ENCODE measurements at regions not wholly inside any gene's neighbourhood (a gene's known extent, or its start where the extent isn't known, plus 50 kb on each side); places are given as distances from the start of the nearest gene placed in this dataset.

DNA sequence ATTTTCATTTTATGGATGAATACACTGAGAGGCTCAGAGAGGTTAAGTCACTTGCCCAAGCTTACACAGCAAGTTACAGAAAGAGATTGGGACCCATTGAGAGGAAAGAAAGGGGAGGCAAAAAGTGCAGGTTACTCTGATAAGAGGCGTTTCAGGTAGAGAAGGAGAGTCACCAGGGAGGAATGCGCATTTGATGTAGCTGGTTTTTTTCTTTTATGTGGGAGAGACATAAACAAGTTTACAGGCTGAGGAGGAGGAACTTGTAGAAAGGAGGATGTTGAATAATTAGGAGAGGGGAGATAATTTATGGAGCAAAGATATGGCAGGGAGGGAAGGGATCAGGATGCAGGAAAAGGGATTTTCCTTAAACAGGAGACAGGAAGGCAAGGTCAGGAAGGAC lies 297.0 kb downstream of the PCNX1 start:
- intact Hi-C loops (cut with DNase I), result no loop called here
- Histone ChIP-seq H3K27me3 (ENCODE audit: control insufficient read depth, insufficient read depth, low read length) (no peaks in the 10 kb centered on the region), H3K4me1 (ENCODE audit: control insufficient read depth in 2 of 3, insufficient read depth in 2 of 3, low read depth in 1 of 3, low read length in 3 of 3) (no peaks in the 10 kb centered on the region), H3K9me3 (ENCODE audit: control insufficient read depth in 2 of 3, insufficient read depth in 1 of 3, low read length in 3 of 3) (no peaks in the 10 kb centered on the region), H3K9ac (ENCODE audit: low read length in 3 of 3) (no peak overlapping the region), H3K36me3 (ENCODE audit: control insufficient read depth in 2 of 3, insufficient read depth in 3 of 3, low read length in 3 of 3) (no peaks in the 10 kb centered on the region), H3K4me3 (ENCODE audit: low read length in 3 of 3) (no peak overlapping the region), H3K27ac (ENCODE audit: low read depth in 2 of 2, low read length in 2 of 2) (no peak overlapping the region)
- TF ChIP-seq, protein P1, sequence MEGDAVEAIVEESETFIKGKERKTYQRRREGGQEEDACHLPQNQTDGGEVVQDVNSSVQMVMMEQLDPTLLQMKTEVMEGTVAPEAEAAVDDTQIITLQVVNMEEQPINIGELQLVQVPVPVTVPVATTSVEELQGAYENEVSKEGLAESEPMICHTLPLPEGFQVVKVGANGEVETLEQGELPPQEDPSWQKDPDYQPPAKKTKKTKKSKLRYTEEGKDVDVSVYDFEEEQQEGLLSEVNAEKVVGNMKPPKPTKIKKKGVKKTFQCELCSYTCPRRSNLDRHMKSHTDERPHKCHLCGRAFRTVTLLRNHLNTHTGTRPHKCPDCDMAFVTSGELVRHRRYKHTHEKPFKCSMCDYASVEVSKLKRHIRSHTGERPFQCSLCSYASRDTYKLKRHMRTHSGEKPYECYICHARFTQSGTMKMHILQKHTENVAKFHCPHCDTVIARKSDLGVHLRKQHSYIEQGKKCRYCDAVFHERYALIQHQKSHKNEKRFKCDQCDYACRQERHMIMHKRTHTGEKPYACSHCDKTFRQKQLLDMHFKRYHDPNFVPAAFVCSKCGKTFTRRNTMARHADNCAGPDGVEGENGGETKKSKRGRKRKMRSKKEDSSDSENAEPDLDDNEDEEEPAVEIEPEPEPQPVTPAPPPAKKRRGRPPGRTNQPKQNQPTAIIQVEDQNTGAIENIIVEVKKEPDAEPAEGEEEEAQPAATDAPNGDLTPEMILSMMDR (IDR thresholded peaks at IDR 0.05; ENCODE audit: borderline replicate concordance, extremely low read depth, insufficient read depth), result no peak
- DNase-seq, result no peak
- no peak for FAIRE-seq

DNA sequence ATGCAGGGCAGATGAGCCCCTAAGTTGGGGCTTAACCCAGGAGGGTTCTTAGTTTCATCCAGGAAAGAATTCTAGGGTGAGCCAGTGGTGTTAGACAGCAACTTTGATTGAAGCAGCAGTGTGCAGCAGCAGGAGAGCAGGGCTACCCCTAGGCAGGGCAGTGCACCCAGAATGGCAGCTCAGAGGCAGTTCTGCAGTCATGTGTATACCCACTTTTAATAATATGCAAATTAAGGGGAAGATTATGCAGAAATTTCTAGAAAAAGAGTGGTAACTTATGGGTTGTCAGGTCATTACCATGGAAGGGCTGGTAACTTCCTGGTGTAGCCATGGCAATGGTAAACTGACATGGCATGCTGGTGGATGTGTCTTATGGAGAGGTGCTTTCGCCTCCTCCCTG lies 297.5 kb downstream of the PCNX1 start:
- H3K4me1 ChIP-seq (ENCODE audit: control insufficient read depth in 2 of 3, insufficient read depth in 2 of 3, low read depth in 1 of 3, low read length in 3 of 3), result no peaks in the 10 kb centered on the region
- no peaks in the 10 kb centered on the region for H3K9me3 ChIP-seq (ENCODE audit: control insufficient read depth in 2 of 3, insufficient read depth in 1 of 3, low read length in 3 of 3)
- FAIRE-seq (no peak), DNase-seq (no peak)
- intact Hi-C loops (cut with DNase I), result no loop called here
- TF ChIP-seq, protein P1 (IDR thresholded peaks at IDR 0.05; ENCODE audit: borderline replicate concordance, extremely low read depth, insufficient read depth), result no peak
- no peak overlapping the region for H3K4me3 ChIP-seq (ENCODE audit: low read length in 3 of 3)
- H3K27me3 ChIP-seq (ENCODE audit: control insufficient read depth, insufficient read depth, low read length), result no peaks in the 10 kb centered on the region
- H3K36me3 ChIP-seq (ENCODE audit: control insufficient read depth in 2 of 3, insufficient read depth in 3 of 3, low read length in 3 of 3), result no peaks in the 10 kb centered on the region
- H3K27ac ChIP-seq (ENCODE audit: low read depth in 2 of 2, low read length in 2 of 2), result no peak overlapping the region
- no peak overlapping the region for H3K9ac ChIP-seq (ENCODE audit: low read length in 3 of 3)

DNA sequence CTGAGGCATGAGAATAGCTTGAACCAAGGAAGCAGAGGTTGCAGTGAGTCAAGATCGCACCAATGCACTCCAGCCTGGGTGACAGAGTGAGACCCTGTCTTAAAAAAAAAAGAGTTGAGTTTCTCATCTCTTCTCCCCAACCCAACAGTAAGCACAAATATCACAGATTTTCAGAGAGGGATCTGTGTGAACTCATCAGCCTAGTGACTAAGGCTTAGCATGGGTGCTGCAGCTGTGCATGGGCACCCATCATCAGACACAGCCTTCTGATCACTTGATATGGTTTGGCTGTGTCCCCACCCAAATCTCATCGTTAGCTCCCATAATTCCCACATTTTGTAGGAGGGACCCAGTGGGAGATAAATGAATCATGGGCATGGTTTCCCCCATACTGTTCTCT lies 298.9 kb downstream of the PCNX1 start:
- no peak overlapping the region for H3K27ac ChIP-seq (ENCODE audit: low read depth in 2 of 2, low read length in 2 of 2)
- no peaks in the 10 kb centered on the region for H3K36me3 ChIP-seq (ENCODE audit: control insufficient read depth in 2 of 3, insufficient read depth in 3 of 3, low read length in 3 of 3)
- H3K27me3 ChIP-seq (ENCODE audit: control insufficient read depth, insufficient read depth, low read length), result no peaks in the 10 kb centered on the region
- H3K4me1 ChIP-seq (ENCODE audit: control insufficient read depth in 2 of 3, insufficient read depth in 2 of 3, low read depth in 1 of 3, low read length in 3 of 3), result no peaks in the 10 kb centered on the region
- no peaks in the 10 kb centered on the region for H3K9me3 ChIP-seq (ENCODE audit: control insufficient read depth in 2 of 3, insufficient read depth in 1 of 3, low read length in 3 of 3)
- FAIRE-seq, result no peak
- DNase-seq, result no peak
- no peak overlapping the region for H3K4me3 ChIP-seq (ENCODE audit: low read length in 3 of 3)
- intact Hi-C loops (cut with DNase I), result no loop called here
- no peak overlapping the region for H3K9ac ChIP-seq (ENCODE audit: low read length in 3 of 3)
- TF ChIP-seq, protein P1 (IDR thresholded peaks at IDR 0.05; ENCODE audit: borderline replicate concordance, extremely low read depth, insufficient read depth), result no peak

DNA sequence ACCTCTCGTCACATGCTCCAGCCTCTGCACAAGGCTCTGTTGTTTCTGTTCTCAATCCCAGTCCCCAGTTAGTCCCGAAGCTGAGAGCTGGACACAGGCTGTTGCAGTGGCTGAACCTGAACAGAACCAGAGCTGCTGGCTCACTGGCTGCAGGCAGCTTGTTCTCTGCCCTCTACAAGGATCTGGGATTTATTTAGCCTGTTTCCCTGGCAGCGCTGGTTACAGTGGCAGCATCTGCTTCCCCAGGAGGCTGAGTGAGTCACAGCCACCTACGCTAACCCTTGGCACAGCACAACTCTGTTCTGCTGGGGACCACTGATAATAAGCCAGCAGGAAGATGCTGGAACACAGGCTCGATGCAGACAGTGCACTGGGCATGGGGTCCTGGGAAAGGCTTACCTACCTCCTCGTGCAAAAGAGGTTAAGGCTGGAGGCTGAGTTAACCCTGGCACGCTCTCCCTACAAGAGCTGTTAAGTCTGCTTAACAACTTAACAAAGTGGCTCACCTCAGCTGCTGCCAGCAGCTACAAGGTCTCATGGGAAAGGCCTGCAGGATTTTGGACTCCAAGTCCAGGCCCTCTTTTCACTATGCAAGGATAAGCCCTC lies 299.6 kb downstream of the PCNX1 start:
- FAIRE-seq, result no peak
- Histone ChIP-seq H3K9me3 (ENCODE audit: control insufficient read depth in 2 of 3, insufficient read depth in 1 of 3, low read length in 3 of 3) (no peaks in the 10 kb centered on the region), H3K9ac (ENCODE audit: low read length in 3 of 3) (no peak overlapping the region), H3K4me3 (ENCODE audit: low read length in 3 of 3) (no peak overlapping the region), H3K27me3 (ENCODE audit: control insufficient read depth, insufficient read depth, low read length) (no peaks in the 10 kb centered on the region), H3K36me3 (ENCODE audit: control insufficient read depth in 2 of 3, insufficient read depth in 3 of 3, low read length in 3 of 3) (no peaks in the 10 kb centered on the region), H3K4me1 (ENCODE audit: control insufficient read depth in 2 of 3, insufficient read depth in 2 of 3, low read depth in 1 of 3, low read length in 3 of 3) (no peaks in the 10 kb centered on the region), H3K27ac (ENCODE audit: low read depth in 2 of 2, low read length in 2 of 2) (no peak overlapping the region)
- TF ChIP-seq, protein P1 (IDR thresholded peaks at IDR 0.05; ENCODE audit: borderline replicate concordance, extremely low read depth, insufficient read depth), result no peak
- intact Hi-C loops (cut with DNase I), result no loop called here
- DNase-seq, result no peak

Measured in kidney (tissue), 13 donors.